IMR-90 (cell line): ENCODE measurements at regions not wholly inside any gene's neighbourhood (a gene's known extent, or its start where the extent isn't known, plus 50 kb on each side); places are given as distances from the start of the nearest gene placed in this dataset.

Experiments
- ATAC-seq: fragments of 200-7000 bp; cut with Tn5 transposase; 2 replicates; pipeline ENCODE4 v1.9.1; 2020; ENCODE audit warnings: low read depth, mild to moderate bottlenecking, moderate library complexity
- BruUV-seq: library from RNA; stranded (reverse); fragments of 400-500 nt; replicated peaks from 2 replicates; lab custom pipeline; 2021; lab: Mats Ljungman, UMichigan
- CTCF ChIA-PET: fragments of 300-600 bp; formaldehyde crosslinking; extraction: SDS; loops from one replicate; lab custom pipeline; 2021; ENCODE audit warnings: antibody characterized with exemption; lab: Yijun Ruan, JAX
- POLR2A ChIA-PET: fragments of 300-600 bp; sonication (Branson Sonifier 250); formaldehyde crosslinking; loops from one replicate; lab custom pipeline; 2022; ENCODE audit warnings: antibody characterized with exemption; ENCODE audit not compliant: unreplicated experiment; lab: Charles Lee
- DNase-seq: peaks from one replicate; pipeline ENCODE4 v3.0.0; 2013
- H2AFZ ChIP-seq: replicated peaks from 2 replicates; pipeline ENCODE3; 2013; ENCODE audit warnings: low read length, mild to moderate bottlenecking; ENCODE audit not compliant: poor library complexity
- H2AK5ac ChIP-seq: 2 replicates; pipeline ENCODE4 v1.6.1; 2013; ENCODE audit warnings: low read depth, low read length, inconsistent platforms
- H2AK9ac ChIP-seq: replicated peaks from 2 replicates; pipeline ENCODE3; 2013; ENCODE audit warnings: mild to moderate bottlenecking, low read depth, low read length, moderate library complexity; ENCODE audit not compliant: poor library complexity
- H2BK120ac ChIP-seq: 2 replicates; pipeline ENCODE4 v1.6.1; 2013; ENCODE audit warnings: low read depth, low read length, inconsistent platforms
- H2BK15ac ChIP-seq: 3 replicates; pipeline ENCODE4 v1.6.1; 2013; ENCODE audit warnings: low read depth, low read length, inconsistent platforms
- H2BK20ac ChIP-seq: 2 replicates; pipeline ENCODE4 v1.6.1; 2013; ENCODE audit warnings: low read depth, mild to moderate bottlenecking, inconsistent platforms, low read length, moderate library complexity
- H2BK5ac ChIP-seq: 2 replicates; pipeline ENCODE4 v1.6.1; 2013; ENCODE audit warnings: mild to moderate bottlenecking, low read depth, low read length, inconsistent platforms; ENCODE audit not compliant: poor library complexity, severe bottlenecking
- H3K14ac ChIP-seq: replicated peaks from 2 replicates; pipeline ENCODE4 v1.6.1; 2013; ENCODE audit warnings: low read depth, low read length, inconsistent platforms
- H3K18ac ChIP-seq: 2 replicates; pipeline ENCODE4 v1.6.1; 2013; ENCODE audit warnings: low read depth, low read length, control low read depth
- H3K23ac ChIP-seq: 2 replicates; pipeline ENCODE4 v1.6.1; 2013; ENCODE audit warnings: low read depth, low read length, inconsistent platforms
- H3K27ac ChIP-seq: 2 replicates; pipeline ENCODE4 v1.5.1; 2013; ENCODE audit warnings: mild to moderate bottlenecking, control low read depth, low read length; ENCODE audit not compliant: insufficient read depth
- H3K27me3 ChIP-seq: 2 replicates; pipeline ENCODE4 v1.6.1; 2013; ENCODE audit warnings: low read length; ENCODE audit not compliant: control insufficient read depth, insufficient read depth
- H3K36me3 ChIP-seq: 2 replicates; pipeline ENCODE4 v1.6.1; 2013; ENCODE audit warnings: low read length, mixed read lengths; ENCODE audit not compliant: control insufficient read depth, insufficient read depth
- H3K4ac ChIP-seq: 2 replicates; pipeline ENCODE4 v1.6.1; 2013; ENCODE audit warnings: low read depth, low read length, inconsistent platforms
- H3K4me1 ChIP-seq: 2 replicates; pipeline ENCODE4 v1.6.1; 2013; ENCODE audit warnings: low read length, mixed read lengths; ENCODE audit not compliant: control insufficient read depth, insufficient read depth
- H3K4me2 ChIP-seq: 2 replicates; pipeline ENCODE4 v1.6.1; 2013; ENCODE audit warnings: low read depth, mild to moderate bottlenecking, control low read depth, low read length, moderate library complexity
- H3K4me3 ChIP-seq: 2 replicates; pipeline ENCODE4 v1.5.1; 2013; ENCODE audit warnings: low read depth, mild to moderate bottlenecking, control low read depth, low read length, moderate library complexity; ENCODE audit not compliant: insufficient read depth
- H3K56ac ChIP-seq: 2 replicates; pipeline ENCODE4 v1.6.1; 2013; ENCODE audit warnings: low read length, inconsistent platforms; ENCODE audit not compliant: insufficient read depth; ENCODE audit errors: extremely low read depth
- H3K79me1 ChIP-seq, 2 experiments: 2 replicates each; pipeline ENCODE4 v1.6.1; 2013; ENCODE audit warnings: low read length in 2 of 2, inconsistent platforms in 1 of 2, low read depth in 1 of 2
- H3K9ac ChIP-seq: 2 replicates; pipeline ENCODE4 v1.6.1; 2013; ENCODE audit warnings: low read depth, low read length, control low read depth
- H3K9me1 ChIP-seq: 2 replicates; pipeline ENCODE4 v1.6.1; 2013; ENCODE audit warnings: low read length, inconsistent platforms; ENCODE audit not compliant: insufficient read depth
- H3K9me3 ChIP-seq: 2 replicates; pipeline ENCODE4 v1.6.1; 2013; ENCODE audit warnings: low read length; ENCODE audit not compliant: control insufficient read depth, insufficient read depth
- H4K20me1 ChIP-seq: 2 replicates; pipeline ENCODE4 v1.6.1; 2013; ENCODE audit warnings: low read length, inconsistent platforms; ENCODE audit not compliant: insufficient read depth
- H4K5ac ChIP-seq: 2 replicates; pipeline ENCODE4 v1.6.1; 2013; ENCODE audit warnings: mild to moderate bottlenecking, low read depth, low read length, control low read depth
- H4K8ac ChIP-seq, 2 experiments: 2 replicates each; pipeline ENCODE4 v1.6.1; 2013; ENCODE audit warnings: low read depth in 2 of 2, low read length in 2 of 2, control low read depth in 1 of 2, inconsistent platforms in 1 of 2
- H4K91ac ChIP-seq: 2 replicates; pipeline ENCODE4 v1.6.1; 2013; ENCODE audit warnings: low read depth, low read length, inconsistent platforms; ENCODE audit not compliant: insufficient read depth
- BHLHE40 ChIP-seq: fragments of 150-350 bp; IDR thresholded peaks from 2 replicates; pipeline ENCODE4 v1.6.1; 2016; ENCODE audit warnings: mild to moderate bottlenecking, low read depth, low read length
- MAFK ChIP-seq: IDR thresholded peaks from 2 replicates; pipeline ENCODE4 v1.6.1; 2012; ENCODE audit warnings: low read depth, low read length, improper control_type of control experiment
- MXI1 ChIP-seq: IDR thresholded peaks from 2 replicates; pipeline ENCODE4 v1.6.1; 2012; ENCODE audit warnings: low read depth, mild to moderate bottlenecking, low read length, moderate library complexity, borderline replicate concordance
- NFE2L2 ChIP-seq: fragments of 150-350 bp; IDR thresholded peaks from 2 replicates; pipeline ENCODE4 v1.6.1; 2016; ENCODE audit warnings: low read depth, mild to moderate bottlenecking, low read length
- WGBS, 2 experiments: methylation state at CpG; one replicate each; pipeline versions ENCODE4 v1.1.5 to v1.1.7; 2013; ENCODE audit warnings: missing lambda C conversion rate in 2 of 2; ENCODE audit not compliant: insufficient read length in 1 of 2; ENCODE audit errors: extremely low coverage in 2 of 2; 5-methylcytosine and 5-hydroxymethylcytosine counted together
- dilution Hi-C: fragments of 300-500 bp; cut with HindIII; formaldehyde crosslinking; loops from one replicate; pipeline ENCODE4 v1.14.3; 2018; ENCODE audit warnings: low sequenced_read_pairs; ENCODE audit not compliant: unreplicated experiment
- in situ Hi-C: fragments of 300-500 bp; cut with MboI; formaldehyde crosslinking; loops from 3 replicates; pipeline ENCODE4 v1.14.3; 2019; ENCODE audit warnings: low sequenced_read_pairs, inconsistent platforms, mixed read lengths
- intact Hi-C: fragments of 100-400 bp; cut with micrococcal nuclease; formaldehyde crosslinking; loops from 2 replicates; pipeline ENCODE4 v1.10.0; 2022

- intact Hi-C loops (loop anchor here (1.0 to 5.0 kb wide), 3 partner anchors 160 to 347 kb away; no protein-coding TSS in a partner anchor), in situ Hi-C loops (no loop called here), dilution Hi-C loops (no loop called here)
- H2BK15ac ChIP-seq = no peak overlapping the region
- no peak overlapping the region for H3K4me3 ChIP-seq
- no peaks in the 10 kb centered on the region for H3K9me3 ChIP-seq
- H3K14ac ChIP-seq = no peak overlapping the region
- no peak overlapping the region for H2AFZ ChIP-seq
- H3K4me1 ChIP-seq = no peaks in the 10 kb centered on the region
- H3K27ac ChIP-seq = no peak overlapping the region
- H2AK5ac ChIP-seq = no peak overlapping the region
- TF ChIP-seq MAFK (peak; percentile 74), NFE2L2 (no peak), MXI1 (no peak), BHLHE40 (no peak)
- no peak overlapping the region for H3K4me2 ChIP-seq
- no peak overlapping the region for H3K4ac ChIP-seq
- no peaks in the 10 kb centered on the region for H4K20me1 ChIP-seq
- no peaks in the 10 kb centered on the region for H3K9me1 ChIP-seq
- no peak overlapping the region for H2AK9ac ChIP-seq
- no peak overlapping the region for H4K5ac ChIP-seq
- BruUV-seq = no TSS peak
- H3K18ac ChIP-seq = peak overlapping the region; percentile 23; the same call in 1 of the 2 replicates
- H4K8ac ChIP-seq = no peak overlapping the region
- whole genome bisulfite sequencing, 2 experiments = 80% methylated on average over 1 of the region's 3 CpGs; no CpG with 5 or more reads in 1 of the 2 experiments
- H3K36me3 ChIP-seq = no peaks in the 10 kb centered on the region
- DNase-seq (no peak), ATAC-seq (no peak)
- no peak overlapping the region for H2BK20ac ChIP-seq
- no peak overlapping the region for H3K23ac ChIP-seq
- no peak overlapping the region for H3K56ac ChIP-seq
- H2BK120ac ChIP-seq = no peak overlapping the region
- no peak overlapping the region for H4K91ac ChIP-seq
- ChIA-PET POLR2A (no interaction called here), CTCF (interaction anchor here (0.6 to 1.7 kb wide), 13 partner anchors 9 to 346 kb away, joined by 3 to 9 read pairs (median 5); partner anchors contain the start of gene PALMD)
- H3K27me3 ChIP-seq = no peaks in the 10 kb centered on the region
- no peak overlapping the region for H3K9ac ChIP-seq
- H3K79me1 ChIP-seq = no peaks in the 10 kb centered on the region
- no peak overlapping the region for H2BK5ac ChIP-seq
These were observed 118.4 kb upstream of the PALMD start for GRCh38 chr1:99527545-99527944.
